GM19351 (cell line): ENCODE measurements at regions not wholly inside any gene's neighbourhood (a gene's known extent, or its start where the extent isn't known, plus 50 kb on each side); places are given as distances from the start of the nearest gene placed in this dataset.

Source experiments
- ATAC-seq: cut with Tn5 transposase; IDR thresholded peaks from one replicate; pipeline ENCODE4 v1.9.1; 2021; ENCODE audit warnings: mild to moderate bottlenecking, moderate library complexity; ENCODE audit not compliant: unreplicated experiment

DNA sequence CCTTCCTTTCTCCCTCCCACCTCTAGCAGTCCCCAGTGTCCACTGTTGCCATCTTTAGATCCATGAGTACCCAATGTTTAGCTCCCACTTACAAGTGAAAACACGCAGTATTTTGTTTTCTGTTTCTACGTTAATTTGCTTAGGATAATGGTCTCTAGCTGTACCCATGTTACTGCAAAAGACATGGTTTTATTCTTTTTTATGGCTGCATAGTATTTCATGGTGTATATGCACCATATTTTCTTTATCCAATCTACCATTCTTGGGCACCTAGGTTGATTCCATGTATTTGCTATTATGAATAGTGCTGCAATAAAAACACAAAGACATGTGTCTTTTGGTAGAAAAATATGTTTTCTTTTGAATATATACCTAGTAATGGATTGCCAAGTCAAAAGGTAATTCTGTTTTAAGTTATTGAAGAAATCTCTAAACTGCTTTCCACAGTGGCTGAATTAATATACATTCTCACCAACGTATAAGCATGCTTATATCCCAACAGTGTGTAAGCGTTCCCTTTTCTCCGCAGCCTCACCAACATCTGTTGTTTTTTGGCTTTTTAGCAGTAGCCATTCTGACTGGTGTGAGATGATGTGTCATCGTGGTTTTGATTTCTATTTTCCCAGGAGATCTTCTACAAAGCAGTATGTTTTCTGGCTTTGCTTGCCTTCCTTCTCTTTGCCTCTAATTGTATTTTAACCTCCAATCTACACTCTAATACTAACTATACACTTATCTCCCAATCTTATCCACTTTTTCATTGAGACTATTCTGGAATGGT lies 179.5 kb upstream of the PHF14 start:
- ATAC-seq = no peak

GRCh38 chr7:10797157-10797556 lies 176.5 kb upstream of the PHF14 start:
- peak; percentile 64 for ATAC-seq

- no peak for ATAC-seq
Measured at GRCh38 chr7:10798044-10798443, 175.6 kb upstream of the PHF14 start.

DNA sequence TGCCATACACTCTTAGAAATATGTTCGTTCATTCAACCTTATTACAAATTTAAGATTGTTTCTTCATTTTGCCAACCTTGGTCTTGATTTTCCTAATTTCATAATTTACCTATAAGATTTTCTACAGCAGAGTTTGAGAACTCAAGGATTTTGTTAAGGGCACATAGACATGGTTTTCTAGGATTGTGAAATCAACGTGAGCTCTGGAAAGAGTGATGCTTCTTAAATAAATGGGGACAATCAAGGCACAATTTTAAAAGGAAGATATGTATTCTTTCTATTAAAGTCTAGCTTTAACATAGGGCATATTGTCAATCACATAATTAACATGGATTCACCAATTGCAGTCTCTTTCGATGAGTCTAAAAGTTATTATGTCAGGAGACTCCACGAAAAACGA lies 174.2 kb upstream of the PHF14 start:
- ATAC-seq = no peak

DNA sequence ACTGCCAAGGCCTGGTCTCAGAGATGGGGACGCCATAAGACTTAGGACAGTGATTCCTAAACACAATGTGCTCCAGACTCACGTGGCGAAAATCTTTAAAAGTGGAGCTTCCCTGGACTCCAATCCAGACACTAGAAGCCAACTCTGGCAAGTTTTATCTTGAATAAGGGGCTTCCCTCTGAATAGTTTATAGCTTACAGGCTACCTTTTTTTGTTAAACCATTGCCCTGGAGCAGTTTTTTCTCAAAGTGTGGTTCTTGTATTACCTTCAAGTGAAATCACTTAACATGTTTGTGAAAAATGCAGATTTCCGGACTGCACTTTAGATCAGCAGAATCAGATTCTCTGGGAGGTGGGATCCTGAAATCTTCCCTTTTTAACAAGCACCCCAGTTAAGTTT lies 171.7 kb upstream of the PHF14 start:
- ATAC-seq = no peak

DNA sequence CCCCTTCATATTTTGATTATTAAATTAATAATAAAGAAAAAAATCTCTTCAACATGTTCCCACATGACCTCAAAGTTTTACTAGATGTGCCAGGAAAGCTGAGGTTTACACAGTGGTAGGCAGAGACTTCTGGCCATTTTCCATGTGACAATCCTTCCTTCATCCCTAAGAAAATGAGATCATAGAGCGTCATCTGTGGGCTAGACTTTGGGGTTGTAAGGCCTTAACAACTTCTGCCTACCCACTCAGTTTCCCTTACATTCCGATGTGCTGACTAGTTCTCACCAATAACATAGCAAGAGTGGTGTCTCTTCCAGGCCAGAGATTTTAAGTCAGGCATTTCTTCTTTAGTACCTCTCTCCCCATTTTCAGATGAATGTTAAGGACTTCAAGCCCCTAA lies 171.1 kb upstream of the PHF14 start:
- no peak for ATAC-seq

GRCh38 chr7:10803720-10804119 lies 170.0 kb upstream of the PHF14 start:
- ATAC-seq = no peak

- ATAC-seq = no peak
Measured at GRCh38 chr7:10804770-10805169, 168.9 kb upstream of the PHF14 start.

GRCh38 chr7:10815546-10815945 lies 158.1 kb upstream of the PHF14 start:
- ATAC-seq = no peak

DNA sequence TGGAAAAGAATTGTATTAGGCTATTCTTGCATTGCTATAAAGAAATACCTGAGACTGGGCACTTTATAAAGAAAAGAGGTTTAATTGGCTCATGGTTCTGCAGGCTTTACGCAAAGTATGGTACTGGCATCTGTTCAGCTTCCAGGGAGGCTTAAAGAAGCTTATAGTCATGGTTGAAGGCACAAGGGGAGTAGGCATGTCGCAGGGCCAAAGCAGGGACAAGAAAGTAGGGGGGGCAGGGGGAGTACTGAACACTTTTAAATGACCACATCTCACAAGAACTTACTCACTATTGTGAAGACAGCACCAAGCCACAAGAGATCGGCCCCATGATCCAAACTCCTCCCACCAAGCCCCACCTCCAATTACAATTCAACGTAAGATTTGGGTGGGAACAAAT lies 152.5 kb upstream of the PHF14 start:
- ATAC-seq = no peak

DNA sequence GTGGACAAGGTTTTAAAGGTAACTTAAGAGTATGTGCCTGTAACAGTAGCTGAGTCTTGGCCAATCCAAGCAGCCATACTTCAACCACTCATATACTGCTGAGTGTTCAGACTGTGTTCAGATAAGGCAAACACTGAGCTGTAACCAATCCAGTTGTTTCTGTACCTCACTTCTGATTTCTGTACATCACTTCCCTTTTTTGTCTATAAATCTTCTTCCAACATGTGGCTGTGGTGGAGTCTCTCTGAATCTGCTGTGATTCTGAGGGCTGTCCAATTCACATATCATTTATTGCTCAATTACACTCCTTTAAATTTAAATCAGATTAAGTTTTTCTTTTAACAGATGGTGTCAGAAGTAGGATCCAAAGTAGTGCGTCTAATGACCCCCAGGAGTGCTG lies 149.5 kb upstream of the PHF14 start:
- no peak for ATAC-seq

GRCh38 chr7:10838228-10838627 lies 135.4 kb upstream of the PHF14 start:
- ATAC-seq = no peak

GRCh38 chr7:10845225-10845624 lies 128.4 kb upstream of the PHF14 start:
- ATAC-seq = no peak

DNA sequence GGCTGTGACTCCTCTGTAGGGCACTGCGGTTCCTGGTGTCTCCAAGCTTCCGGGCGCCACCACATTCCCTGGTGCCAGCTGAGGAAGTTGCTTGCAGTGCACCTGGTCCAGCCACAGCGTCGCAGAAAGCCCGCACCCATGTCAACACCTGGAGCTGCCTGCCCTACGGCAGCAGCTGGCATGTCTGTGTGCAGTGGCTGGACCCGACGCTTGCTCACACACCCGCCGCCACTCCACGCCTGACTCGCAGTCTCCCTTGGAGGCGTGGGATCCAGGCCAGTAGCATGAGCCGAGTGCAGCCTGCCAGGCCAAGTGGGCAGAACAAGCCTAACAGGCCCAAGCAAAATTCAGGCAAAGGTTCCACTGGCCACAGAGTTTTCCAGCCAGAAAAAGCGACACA lies 118.1 kb upstream of the PHF14 start:
- no peak for ATAC-seq

DNA sequence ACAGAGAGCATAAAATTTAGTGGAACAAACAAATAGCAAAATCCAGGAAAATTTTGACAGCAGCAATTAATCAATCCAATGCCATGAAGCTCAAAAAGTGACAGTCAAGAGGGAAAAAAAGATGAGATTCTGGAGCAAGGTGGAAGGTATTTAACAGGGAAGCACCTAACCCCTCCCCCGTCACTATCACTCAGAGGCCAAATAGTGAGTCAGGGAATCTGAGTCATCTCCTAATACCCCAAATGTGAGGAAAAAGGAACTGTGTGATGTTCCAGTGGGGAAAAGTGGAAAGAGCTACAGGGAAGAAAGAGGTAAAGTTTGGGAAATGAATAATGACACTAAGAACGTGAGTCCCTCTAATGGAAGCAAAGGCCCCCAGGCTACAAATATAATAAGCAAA lies 113.2 kb upstream of the PHF14 start:
- ATAC-seq = no peak

DNA sequence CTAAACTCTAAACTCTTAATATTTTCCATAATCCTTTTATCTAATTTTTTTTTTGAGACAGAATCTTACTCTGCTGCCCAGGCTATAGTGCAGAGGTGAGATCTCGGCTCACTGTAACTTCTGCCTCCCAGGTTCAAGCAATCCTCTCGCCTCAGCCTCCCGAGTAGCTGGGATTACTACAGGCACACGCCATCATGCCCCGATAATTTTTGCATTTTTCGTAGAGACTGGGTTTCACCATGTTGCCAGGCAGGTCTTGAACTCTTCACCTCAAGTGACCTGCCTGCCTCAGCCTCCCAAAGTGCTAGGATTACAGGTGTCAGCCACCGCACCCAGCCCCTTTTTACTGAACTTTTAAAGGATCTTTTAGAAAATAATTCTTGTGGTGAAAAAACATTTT lies 110.2 kb upstream of the PHF14 start:
- ATAC-seq = no peak

DNA sequence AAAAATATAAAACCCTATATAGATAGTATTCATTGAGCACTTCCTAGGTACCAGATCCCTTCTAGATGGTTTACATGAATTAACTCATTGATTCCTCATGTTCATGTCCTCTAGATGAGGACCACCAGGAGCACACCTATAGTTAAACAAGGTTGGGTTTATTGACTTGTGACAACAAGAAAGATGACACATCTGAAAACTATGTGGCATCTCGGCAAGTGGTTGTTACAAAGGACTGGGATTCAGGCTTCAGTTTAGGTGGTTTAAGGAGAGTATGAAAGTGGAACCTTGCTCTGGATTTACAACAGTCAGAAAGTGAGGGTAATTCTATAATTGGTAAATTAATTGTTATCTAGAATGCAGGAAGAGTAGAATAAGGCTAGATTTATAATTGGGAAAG lies 99.0 kb upstream of the PHF14 start:
- ATAC-seq = no peak

- ATAC-seq = no peak
Measured at GRCh38 chr7:10875080-10875479, 98.6 kb upstream of the PHF14 start.

DNA sequence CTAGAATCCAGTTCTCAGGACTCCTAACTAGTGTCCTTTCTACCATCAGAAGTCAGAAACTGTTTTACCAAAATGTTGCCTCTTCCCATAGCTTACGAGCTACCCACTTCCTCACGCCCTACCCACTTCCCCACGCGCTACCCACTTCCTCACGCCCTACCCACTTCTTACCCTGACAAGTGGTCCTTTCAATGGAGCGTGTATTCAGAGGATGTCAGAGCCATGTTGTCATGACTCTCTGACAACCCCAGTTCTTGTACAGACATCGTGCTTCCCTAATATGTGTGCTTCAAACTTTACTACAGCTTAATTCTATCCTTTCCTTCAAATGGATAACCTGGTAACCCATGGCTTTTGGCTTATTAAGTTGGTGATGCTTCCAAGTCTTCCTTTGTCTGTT lies 84.8 kb upstream of the PHF14 start:
- ATAC-seq = peak; percentile 27

- peak; percentile 97 for ATAC-seq
Measured at GRCh38 chr7:10889266-10889898, 84.3 kb upstream of the PHF14 start.

DNA sequence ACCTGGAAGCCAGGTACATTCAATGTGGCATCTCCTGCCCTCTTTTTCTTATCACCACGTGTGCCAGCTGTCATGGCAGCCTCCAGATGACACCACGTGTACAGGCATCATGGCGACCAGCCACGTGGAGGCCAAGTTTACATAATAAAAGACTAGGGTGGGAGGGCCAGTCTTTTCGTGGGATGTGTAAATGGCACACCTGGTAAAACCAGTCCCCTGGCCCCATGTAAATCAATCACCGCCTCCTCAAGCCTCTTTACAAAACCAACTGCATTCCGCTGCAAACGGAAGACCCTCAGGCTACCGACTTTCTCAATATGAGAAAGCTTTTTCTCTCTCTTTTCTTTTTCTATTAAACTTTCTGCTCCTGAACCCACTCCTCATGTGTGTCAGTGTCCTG lies 65.1 kb upstream of the PHF14 start:
- no peak for ATAC-seq

DNA sequence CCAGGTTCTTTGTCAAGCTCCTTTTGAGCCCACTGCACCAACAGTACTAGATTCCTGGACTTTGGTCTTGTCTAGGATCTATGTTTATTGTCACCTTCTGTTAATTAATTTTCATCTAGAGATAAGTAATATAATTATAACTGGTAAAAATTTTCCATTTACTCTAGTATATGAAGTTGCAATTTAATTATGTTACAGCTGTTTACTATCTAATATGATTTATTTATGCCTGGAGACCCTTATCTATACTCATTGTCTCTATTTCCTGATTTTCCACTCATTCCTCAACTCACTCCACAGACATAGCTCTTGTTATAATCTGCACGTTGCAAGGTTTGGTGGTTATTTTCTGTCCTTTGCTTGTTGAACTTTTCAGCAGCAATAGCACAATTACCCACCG lies 63.2 kb upstream of the PHF14 start:
- ATAC-seq = no peak

- no peak for ATAC-seq
Measured at GRCh38 chr7:10912077-10912476, 61.6 kb upstream of the PHF14 start.
